Stimulated activated CD4-positive, alpha-beta T cell treated with anti-CD3 and anti-CD28 coated beads, Interleukin-1b, Interleukin-23, amount 100 ng/mL, for 48 hours (primary cell): ENCODE measurements at regions not wholly inside any gene's neighbourhood (a gene's known extent, or its start where the extent isn't known, plus 50 kb on each side); places are given as distances from the start of the nearest gene placed in this dataset.

Experiments used
- DNase-seq: peaks from one replicate; pipeline ENCODE4 v3.0.0-alpha.2; 2020

DNA sequence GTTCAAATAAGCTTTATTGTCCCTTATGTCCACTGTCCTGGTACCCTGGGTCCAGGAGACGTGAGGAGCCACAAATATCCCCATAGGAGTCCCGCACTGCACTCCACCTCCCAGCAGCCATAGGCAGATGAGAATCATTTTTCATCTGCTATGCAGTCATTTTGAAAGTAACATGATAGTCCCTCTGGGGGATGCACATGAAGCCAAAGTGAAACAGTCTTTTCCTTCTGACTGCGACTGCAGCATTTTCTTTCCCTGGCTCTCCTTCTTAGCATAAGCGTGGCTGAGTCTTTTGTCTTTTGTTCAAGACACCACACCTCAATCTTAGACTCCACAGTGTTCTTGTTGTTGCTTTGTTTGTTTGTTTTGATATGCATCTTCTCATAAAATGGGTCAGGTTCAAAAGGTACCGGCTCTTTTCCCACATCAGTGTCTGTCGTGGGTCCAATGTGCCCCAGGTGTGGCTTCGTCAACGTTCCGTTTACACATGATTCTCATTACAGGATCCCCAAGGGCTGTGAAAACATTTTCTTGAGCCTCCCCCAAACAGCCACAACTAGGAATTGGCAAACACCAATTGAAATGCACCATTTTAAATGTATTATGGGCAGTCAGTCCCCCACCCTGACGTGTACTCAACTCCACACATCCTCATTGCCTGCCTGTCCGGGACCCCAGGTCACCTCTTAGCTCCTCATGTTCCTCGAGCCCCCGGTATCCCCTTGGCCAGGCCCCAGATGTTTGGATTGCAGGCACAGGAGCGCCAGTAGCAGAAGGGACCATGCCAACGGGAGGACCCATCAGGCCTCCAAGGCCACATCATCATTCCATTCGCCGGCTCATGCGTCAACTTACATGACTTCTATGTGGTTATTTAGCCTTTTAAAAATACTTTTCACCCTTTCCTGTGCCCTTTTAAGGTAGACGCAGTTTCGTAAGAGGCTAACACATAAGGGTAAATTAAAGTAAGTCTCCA, 237.8 kb upstream of the DAPK1 start:
- DNase-seq = no peak

GRCh38 chr9:87263291-87263690, 234.4 kb upstream of the DAPK1 start:
- DNase-seq = no peak

GRCh38 chr9:87266697-87267096, 231.0 kb upstream of the DAPK1 start:
- DNase-seq = no peak

DNA sequence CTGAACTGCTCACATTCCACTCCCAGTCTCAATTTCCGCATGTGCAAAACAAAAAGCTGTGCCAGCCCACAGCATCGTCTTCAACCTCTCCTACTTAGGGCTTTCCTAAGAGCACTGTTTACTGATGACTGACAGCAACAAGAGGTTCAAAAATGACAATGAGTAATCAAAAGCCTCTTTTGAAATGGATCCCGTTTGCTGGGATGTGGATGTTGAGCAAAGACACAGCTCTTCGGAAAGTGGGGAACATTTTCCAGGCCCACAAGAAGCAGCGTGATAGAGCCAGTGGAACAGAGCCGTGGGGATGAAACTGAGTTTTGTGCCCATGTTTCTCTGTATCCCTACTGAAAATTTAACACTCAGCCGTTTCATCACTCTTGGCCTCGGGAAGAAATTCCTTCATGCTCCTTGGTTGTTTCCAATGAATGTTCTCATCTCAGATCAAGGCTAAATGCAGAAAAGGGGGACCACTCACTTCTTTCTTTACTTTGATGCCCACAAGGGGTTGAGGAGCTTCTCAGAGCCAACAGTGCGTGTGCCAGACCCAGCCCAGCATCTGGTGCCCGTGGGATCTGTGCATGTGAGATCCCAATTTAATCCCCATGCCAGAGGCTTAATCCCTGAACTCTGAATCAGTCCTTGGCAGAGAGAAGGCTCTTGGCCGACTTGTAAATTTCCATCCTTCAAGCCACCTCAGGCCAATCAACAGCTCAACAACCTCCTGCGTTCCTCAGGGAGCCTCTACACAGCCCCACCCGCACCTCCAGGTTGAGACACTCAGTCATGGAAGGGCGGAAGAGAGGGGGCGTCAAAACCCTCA, 230.2 kb upstream of the DAPK1 start:
- DNase-seq = no peak

- no peak for DNase-seq
These were observed 228.1 kb upstream of the DAPK1 start for GRCh38 chr9:87269296-87270176.

GRCh38 chr9:87270221-87270847, 227.3 kb upstream of the DAPK1 start:
- DNase-seq = no peak

- DNase-seq = no peak
These were observed 226.8 kb upstream of the DAPK1 start for GRCh38 chr9:87270848-87271234.

- DNase-seq = no peak
These were observed 225.8 kb upstream of the DAPK1 start for GRCh38 chr9:87271696-87272477.

- DNase-seq = no peak
These were observed 222.5 kb upstream of the DAPK1 start for GRCh38 chr9:87275047-87275725.

DNA sequence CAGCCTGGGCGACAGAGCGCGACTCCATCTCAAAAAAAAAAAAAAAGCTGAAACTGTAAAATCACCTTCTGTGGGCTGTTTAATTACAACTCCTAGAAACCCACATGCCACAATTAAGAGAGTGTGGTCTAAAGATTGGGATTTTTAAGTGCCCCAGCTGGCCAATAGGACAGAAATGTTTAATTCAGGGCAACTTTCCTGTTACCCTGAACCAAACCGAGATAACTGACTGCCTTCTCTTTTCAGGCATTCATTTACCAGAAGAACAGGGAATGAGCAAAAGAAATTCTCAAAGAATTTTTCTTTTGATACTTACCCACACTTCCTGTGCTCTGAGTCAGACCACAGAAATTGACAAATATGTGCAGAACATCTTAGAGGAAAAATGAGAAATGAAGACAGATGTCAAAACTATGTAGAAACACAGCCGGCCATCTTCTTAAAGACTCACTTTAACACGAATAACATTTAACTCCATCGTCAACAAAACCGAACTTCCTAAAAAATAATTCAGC, 221.3 kb upstream of the DAPK1 start:
- no peak for DNase-seq

DNA sequence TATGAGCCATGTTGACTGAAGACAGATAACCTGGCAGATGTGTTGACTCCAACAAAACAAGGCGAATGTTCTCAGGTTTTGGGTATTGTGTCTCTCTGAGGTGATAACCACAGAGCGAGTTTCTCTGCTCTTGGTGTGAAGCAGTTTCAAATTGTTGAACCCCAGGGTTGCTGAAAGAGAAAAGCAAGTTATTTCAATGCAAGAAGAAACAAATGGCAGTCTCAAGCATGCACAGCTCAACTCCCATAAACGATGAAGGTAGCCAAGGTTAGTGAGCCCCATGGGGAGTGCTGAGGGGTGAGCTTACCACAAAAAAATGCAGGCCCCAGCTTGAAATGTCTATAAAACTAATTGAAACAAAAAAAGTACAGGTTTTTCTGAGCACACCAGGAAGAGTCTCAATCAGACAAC, 220.8 kb upstream of the DAPK1 start:
- DNase-seq = no peak

DNA sequence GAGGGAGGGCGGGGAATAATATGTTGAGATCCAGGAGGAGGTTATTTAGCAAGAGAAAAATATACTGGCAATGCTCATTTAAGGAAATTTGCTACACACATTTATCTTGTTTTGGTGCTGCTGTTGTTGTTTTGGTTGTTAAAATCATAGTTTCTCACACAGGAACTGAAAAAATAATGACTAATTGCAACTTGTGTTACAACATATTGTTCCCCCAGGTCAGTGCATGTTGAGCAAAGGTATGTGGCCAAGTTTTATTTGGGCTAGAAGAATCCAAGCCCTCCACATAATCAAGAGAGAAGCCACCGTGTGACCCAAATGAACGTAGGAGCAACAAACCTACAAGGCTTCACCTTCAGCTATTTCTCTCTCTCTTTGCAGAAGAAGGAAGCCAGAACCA, 220.3 kb upstream of the DAPK1 start:
- no peak for DNase-seq

- no peak for DNase-seq
These were observed 218.5 kb upstream of the DAPK1 start for GRCh38 chr9:87278971-87279733.

GRCh38 chr9:87280421-87280820, 217.2 kb upstream of the DAPK1 start:
- DNase-seq = no peak

- no peak for DNase-seq
These were observed 215.1 kb upstream of the DAPK1 start for GRCh38 chr9:87282538-87282937.

GRCh38 chr9:87283585-87283984, 214.1 kb upstream of the DAPK1 start:
- no peak for DNase-seq

GRCh38 chr9:87285183-87285850, 212.3 kb upstream of the DAPK1 start:
- no peak for DNase-seq

- no peak for DNase-seq
These were observed 211.2 kb upstream of the DAPK1 start for GRCh38 chr9:87286506-87286905.
